Body of pancreas (tissue), 4 donors: ENCODE measurements at regions not wholly inside any gene's neighbourhood (a gene's known extent, or its start where the extent isn't known, plus 50 kb on each side); places are given as distances from the start of the nearest gene placed in this dataset.
"Not testable (repeated sequence)": the region's sequence is repeated elsewhere in the genome, so short reads cannot be mapped to it uniquely, and the experiment has no call there.

ENCODE experiments used
- ATAC-seq: fragments of 150-250 bp; one replicate; pipeline ENCODE4 v1.9.1; 2016
- DNase-seq, 4 donors: peaks; one replicate each; pipeline ENCODE4 v3.0.0-alpha.2; 2019
- H3K27ac ChIP-seq, 4 donors: fragments of 200-600 bp; sonication (generic); 1 replicate in 3 of 4; 2 replicates in 1 of 4; pipeline versions ENCODE4 v1.5.1 to v1.6.1; 2016 to 2019; ENCODE audit warnings: mild to moderate bottlenecking in 1 of 4, mixed read lengths in 1 of 4, moderate library complexity in 1 of 4
- H3K27me3 ChIP-seq, 2 donors: fragments of 200-600 bp; sonication (generic); one replicate each; pipeline ENCODE4 v1.6.0; 2016; ENCODE audit warnings: mild to moderate bottlenecking in 1 of 2
- H3K36me3 ChIP-seq, 2 donors: fragments of 200-600 bp; sonication (generic); replicated peaks in 1 of 2; 2 replicates each; pipeline ENCODE4 v1.5.1; 2016; ENCODE audit warnings: low read depth in 2 of 2; ENCODE audit not compliant: insufficient read depth in 1 of 2
- H3K4me1 ChIP-seq: fragments of 200-600 bp; sonication (generic); one replicate; pipeline ENCODE4 v1.6.0; 2016
- H3K4me3 ChIP-seq, 2 donors: fragments of 200-600 bp; sonication (generic); 1 replicate in 1 of 2; 2 replicates in 1 of 2; pipeline ENCODE4 v1.5.1; 2016 to 2019
- H3K9me3 ChIP-seq, 3 donors: fragments of 200-600 bp; sonication (generic); 1 replicate in 2 of 3; 2 replicates in 1 of 3; pipeline ENCODE4 v1.5.1; 2016
- POLR2A ChIP-seq, 3 donors: fragments of 450-650 bp; IDR thresholded peaks; one replicate each; pipeline ENCODE4 v1.6.1; 2016; ENCODE audit warnings: antibody characterized with exemption in 3 of 3, mild to moderate bottlenecking in 2 of 3
- WGBS, 2 donors: methylation state at CpG; one replicate each; pipeline ENCODE4 v1.1.5; 2017; 5-methylcytosine and 5-hydroxymethylcytosine counted together
- intact Hi-C: fragments of 100-400 bp; cut with DNase I; formaldehyde crosslinking; loops from one replicate; pipeline ENCODE4 v1.15.1; 2023
- TF ChIP-seq, protein P1 (sequence below), 7 experiments: fragments of 450-650 bp in 4 of 7; fragments of 200-600 bp in 3 of 7; sonication (generic) in 3 of 7; IDR thresholded peaks; one replicate each; pipeline ENCODE4 v1.5.1; 2016 to 2019; ENCODE audit warnings: antibody characterized with exemption in 7 of 7

GRCh38 chr5:6105320-6105719, 273.0 kb downstream of the MED10 start:
- Histone ChIP-seq H3K36me3 (no peaks in the 10 kb centered on the region), H3K27ac (no peak overlapping the region), H3K4me3 (no peak overlapping the region), H3K27me3 (no peaks in the 10 kb centered on the region), H3K4me1 (no peaks in the 10 kb centered on the region), H3K9me3 (no peaks in the 10 kb centered on the region)
- TF ChIP-seq, protein P1, sequence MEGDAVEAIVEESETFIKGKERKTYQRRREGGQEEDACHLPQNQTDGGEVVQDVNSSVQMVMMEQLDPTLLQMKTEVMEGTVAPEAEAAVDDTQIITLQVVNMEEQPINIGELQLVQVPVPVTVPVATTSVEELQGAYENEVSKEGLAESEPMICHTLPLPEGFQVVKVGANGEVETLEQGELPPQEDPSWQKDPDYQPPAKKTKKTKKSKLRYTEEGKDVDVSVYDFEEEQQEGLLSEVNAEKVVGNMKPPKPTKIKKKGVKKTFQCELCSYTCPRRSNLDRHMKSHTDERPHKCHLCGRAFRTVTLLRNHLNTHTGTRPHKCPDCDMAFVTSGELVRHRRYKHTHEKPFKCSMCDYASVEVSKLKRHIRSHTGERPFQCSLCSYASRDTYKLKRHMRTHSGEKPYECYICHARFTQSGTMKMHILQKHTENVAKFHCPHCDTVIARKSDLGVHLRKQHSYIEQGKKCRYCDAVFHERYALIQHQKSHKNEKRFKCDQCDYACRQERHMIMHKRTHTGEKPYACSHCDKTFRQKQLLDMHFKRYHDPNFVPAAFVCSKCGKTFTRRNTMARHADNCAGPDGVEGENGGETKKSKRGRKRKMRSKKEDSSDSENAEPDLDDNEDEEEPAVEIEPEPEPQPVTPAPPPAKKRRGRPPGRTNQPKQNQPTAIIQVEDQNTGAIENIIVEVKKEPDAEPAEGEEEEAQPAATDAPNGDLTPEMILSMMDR (IDR thresholded peaks at IDR 0.05): no peak
- TF ChIP-seq POLR2A (IDR thresholded peaks at IDR 0.05): no peak
- DNase-seq (no peak), ATAC-seq (no peak)
- 65% methylated on average over 4 of the region's 4 CpGs for WGBS, 2 donors
- intact Hi-C loops: no loop called here

DNA sequence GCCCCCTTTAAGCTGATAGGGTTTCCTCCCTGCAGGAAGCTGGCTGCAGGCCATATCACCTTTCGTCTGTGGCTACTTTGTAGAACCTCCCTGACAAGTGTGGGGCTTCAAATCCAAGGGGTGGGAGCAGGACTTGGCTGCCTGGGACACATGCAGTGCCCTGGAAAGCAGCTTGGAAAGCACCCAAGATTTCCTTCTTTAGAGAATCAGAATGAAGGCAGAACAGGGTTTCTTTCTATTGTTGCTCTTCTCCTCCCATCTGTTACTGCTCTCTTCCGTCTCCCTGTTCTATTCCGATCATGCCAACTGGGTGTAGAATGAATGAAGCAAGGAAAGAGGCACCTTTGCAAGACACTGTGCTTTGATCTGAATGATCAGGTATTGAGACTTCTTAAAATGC, 282.2 kb downstream of the MED10 start:
- Histone ChIP-seq H3K4me3 (no peak overlapping the region), H3K4me1 (no peaks in the 10 kb centered on the region), H3K36me3 (no peaks in the 10 kb centered on the region), H3K27me3 (no peaks in the 10 kb centered on the region), H3K27ac (no peak overlapping the region), H3K9me3 (no peaks in the 10 kb centered on the region)
- ATAC-seq (no peak), DNase-seq (no peak)
- intact Hi-C loops: no loop called here
- 49 to 53% methylated on average over 3 of the region's 3 CpGs for WGBS, 2 donors
- no peak for TF ChIP-seq POLR2A (IDR thresholded peaks at IDR 0.05)
- TF ChIP-seq, protein P1 (IDR thresholded peaks at IDR 0.05): no peak

DNA sequence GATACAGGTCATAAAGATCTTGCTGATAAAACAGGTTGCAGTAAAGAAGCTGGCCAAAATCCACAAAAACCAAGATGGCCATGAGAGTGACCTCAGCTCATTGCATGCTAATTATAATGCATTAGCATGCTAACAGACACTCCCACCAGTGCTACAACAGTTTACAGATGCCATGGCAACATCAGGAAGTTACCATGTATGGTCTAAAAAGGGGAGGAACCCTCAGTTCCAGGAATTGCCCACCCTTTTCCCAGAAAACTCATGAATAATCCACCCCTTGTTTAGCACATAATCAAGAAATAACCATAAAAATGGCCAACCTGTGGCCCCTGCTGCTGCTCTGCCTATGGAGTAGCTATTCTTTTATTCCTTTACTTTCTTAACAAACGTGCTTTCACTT, 284.2 kb downstream of the MED10 start:
- H3K4me1 ChIP-seq, H3K36me3 ChIP-seq, H3K27ac ChIP-seq, H3K4me3 ChIP-seq, ATAC-seq, DNase-seq, H3K27me3 ChIP-seq, H3K9me3 ChIP-seq, intact Hi-C loops: not testable (repeated sequence)
- 20 to 41% methylated on average over 1 of the region's 1 CpG for WGBS, 2 donors

GRCh38 chr5:6090838-6091237, 287.5 kb downstream of the MED10 start:
- DNase-seq (no peak), ATAC-seq (no peak)
- Histone ChIP-seq H3K9me3 (no peaks in the 10 kb centered on the region), H3K27me3 (no peaks in the 10 kb centered on the region), H3K4me3 (no peak overlapping the region), H3K36me3 (no peaks in the 10 kb centered on the region), H3K27ac (no peak overlapping the region), H3K4me1 (no peaks in the 10 kb centered on the region)
- TF ChIP-seq, protein P1 (IDR thresholded peaks at IDR 0.05): no peak
- no peak for TF ChIP-seq POLR2A (IDR thresholded peaks at IDR 0.05)
- 29 to 74% methylated on average over 1 of the region's 1 CpG for WGBS, 2 donors
- intact Hi-C loops: no loop called here

- H3K9me3 ChIP-seq: no peaks in the 10 kb centered on the region
- DNase-seq (no peak), ATAC-seq (no peak)
- no peak overlapping the region for H3K27ac ChIP-seq
- no peaks in the 10 kb centered on the region for H3K4me1 ChIP-seq
- no peaks in the 10 kb centered on the region for H3K36me3 ChIP-seq
- no peak for TF ChIP-seq POLR2A (IDR thresholded peaks at IDR 0.05)
- TF ChIP-seq, protein P1 (IDR thresholded peaks at IDR 0.05): no peak
- no peaks in the 10 kb centered on the region for H3K27me3 ChIP-seq
- 56 to 71% methylated on average over 6 of the region's 6 CpGs for WGBS, 2 donors
- H3K4me3 ChIP-seq: no peak overlapping the region
- intact Hi-C loops: no loop called here
These were observed 288.2 kb downstream of the MED10 start for GRCh38 chr5:6090079-6090654.
